K562 (cell line): ENCODE measurements at regions not wholly inside any gene's neighbourhood (a gene's known extent, or its start where the extent isn't known, plus 50 kb on each side); places are given as distances from the start of the nearest gene placed in this dataset.

Experiments
- ATAC-seq: fragments of 200-7000 bp; cut with Tn5 transposase; 3 replicates; pipeline ENCODE4 v1.9.1; 2020; ENCODE audit warnings: moderate library complexity
- BruUV-seq: library from RNA; stranded (reverse); fragments of 400-500 nt; replicated peaks from 2 replicates; lab custom pipeline; 2021; lab: Mats Ljungman, UMichigan
- CTCF ChIA-PET: fragments of 300-600 bp; formaldehyde crosslinking; extraction: SDS; loops from one replicate; lab custom pipeline; 2021; ENCODE audit warnings: low intra/inter-chr PET ratio; lab: Yijun Ruan, JAX
- POLR2A ChIA-PET: fragments of 300-600, 350-650 bp; sonication (Branson Sonifier 250); formaldehyde crosslinking; extraction: SDS; loops from one replicate; lab custom pipeline; 2021; ENCODE audit warnings: antibody characterized with exemption, inconsistent platforms; lab: Yijun Ruan, JAX
- DNase-seq, 4 experiments: peaks; one replicate each; pipeline versions ENCODE4 v3.0.0 to v3.0.0-alpha.2; 2011 to 2018; ENCODE audit warnings: low spot score in 3 of 4, mixed read lengths in 3 of 4; ENCODE audit errors: extremely low read depth in 1 of 4
- FAIRE-seq: peaks from 2 replicates; lab custom pipeline; 2011; peaks lifted over from hg19 to GRCh38; lab: Jason Lieb, UNC
- H2AFZ ChIP-seq: 2 replicates; pipeline ENCODE4 v1.6.0; 2011; ENCODE audit warnings: low read depth, low read length, control low read depth, inconsistent platforms
- H3K27ac ChIP-seq: fragments of 200-600 bp; 3 replicates; pipeline ENCODE4 v1.8.0; 2011; ENCODE audit warnings: low read depth, mild to moderate bottlenecking, control low read depth, inconsistent platforms, low read length, moderate library complexity, mixed read lengths; ENCODE audit errors: extremely low read depth
- H3K27me3 ChIP-seq, 2 experiments: fragments of 300-600 bp in 1 of 2; 2 replicates in 1 of 2; 3 replicates in 1 of 2; pipeline versions ENCODE4 v1.6.0 to v1.8.0; 2011; ENCODE audit warnings: inconsistent platforms in 2 of 2, low read length in 2 of 2, mild to moderate bottlenecking in 1 of 2, mixed read lengths in 1 of 2, moderate library complexity in 1 of 2; ENCODE audit not compliant: control insufficient read depth in 2 of 2, insufficient read depth in 2 of 2
- H3K36me3 ChIP-seq: fragments of 300-600 bp; 3 replicates; pipeline ENCODE4 v1.8.0; 2011; ENCODE audit warnings: mild to moderate bottlenecking, low read length, inconsistent platforms; ENCODE audit not compliant: control insufficient read depth, insufficient read depth
- H3K4me1 ChIP-seq, 2 experiments: fragments of 200-600 bp in 1 of 2; replicated peaks in 1 of 2; 2 replicates in 1 of 2; 3 replicates in 1 of 2; pipeline versions ENCODE4 v1.5.1 to v1.8.0; 2011; ENCODE audit warnings: inconsistent platforms in 2 of 2, low read length in 2 of 2, mild to moderate bottlenecking in 1 of 2, mixed read lengths in 1 of 2, moderate library complexity in 1 of 2; ENCODE audit not compliant: control insufficient read depth in 2 of 2, insufficient read depth in 2 of 2
- H3K4me2 ChIP-seq: 2 replicates; pipeline ENCODE4 v1.6.1; 2011; ENCODE audit warnings: low read length, control low read depth, inconsistent platforms, mixed read lengths; ENCODE audit not compliant: insufficient read depth
- H3K4me3 ChIP-seq: fragments of 200-600 bp; sonication (generic), shearing (Covaris generic); 2 replicates; pipeline ENCODE4 v1.5.1; 2016; ENCODE audit warnings: control low read depth, inconsistent platforms
- H3K79me2 ChIP-seq: fragments of 200-600 bp; 3 replicates; pipeline ENCODE4 v1.8.0; 2011; ENCODE audit warnings: low read length, inconsistent platforms; ENCODE audit not compliant: control insufficient read depth, insufficient read depth
- H3K9ac ChIP-seq, 2 experiments: 2 replicates each; pipeline versions ENCODE4 v1.6.0 to v1.6.1; 2011; ENCODE audit warnings: low read depth in 2 of 2, low read length in 2 of 2, control low read depth in 1 of 2, inconsistent platforms in 1 of 2, mild to moderate bottlenecking in 1 of 2, mixed read lengths in 1 of 2; ENCODE audit not compliant: insufficient read depth in 1 of 2
- H3K9me1 ChIP-seq: one replicate; pipeline ENCODE4 v1.6.0; 2011; ENCODE audit warnings: inconsistent platforms, mild to moderate bottlenecking, low read length, moderate library complexity; ENCODE audit not compliant: control insufficient read depth, insufficient read depth
- H3K9me3 ChIP-seq: replicated peaks from 2 replicates; pipeline ENCODE4 v1.5.1; 2011; ENCODE audit warnings: low read depth, low read length, inconsistent platforms; ENCODE audit not compliant: control insufficient read depth, insufficient read depth
- H4K20me1 ChIP-seq: replicated peaks from 2 replicates; pipeline ENCODE4 v1.6.1; 2011; ENCODE audit warnings: low read length, inconsistent platforms, mixed read lengths; ENCODE audit not compliant: control insufficient read depth, insufficient read depth
- BDP1 ChIP-seq: IDR thresholded peaks from 3 replicates; pipeline ENCODE4 v1.6.1; 2011; ENCODE audit not compliant: insufficient read length, insufficient read depth
- CBX8 ChIP-seq: fragments of 200-600 bp; sonication (generic); IDR thresholded peaks from 2 replicates; pipeline ENCODE4 v1.6.1; 2012; ENCODE audit warnings: borderline replicate concordance, mixed run types, low read depth, mild to moderate bottlenecking, moderate library complexity, mixed read lengths, low read length, control low read depth, inconsistent platforms; ENCODE audit not compliant: poor library complexity, severe bottlenecking; ENCODE audit errors: extremely low read depth
- CEBPB ChIP-seq: fragments of 450-650 bp; IDR thresholded peaks from 2 replicates; pipeline ENCODE4 v1.6.1; 2016; ENCODE audit warnings: missing genetic modification characterization, missing compliant biosample characterization
- CGGBP1 ChIP-seq: fragments of 250-450 bp; sonication (Bioruptor Pico); IDR thresholded peaks from 2 replicates; pipeline ENCODE4 v1.9.0; 2021; ENCODE audit warnings: mild to moderate bottlenecking
- E2F5 ChIP-seq: sonication (generic); formaldehyde crosslinking; IDR thresholded peaks from 2 replicates; pipeline ENCODE4 v1.8.0; 2022; ENCODE audit warnings: mild to moderate bottlenecking, missing genetic modification reagents
- HNRNPH1 ChIP-seq: fragments of 200-400 bp; formaldehyde crosslinking; optimal IDR thresholded peaks from 2 replicates; pipeline ENCODE3; 2017; ENCODE audit warnings: low read depth, mild to moderate bottlenecking, low read length, moderate library complexity
- MCM7 ChIP-seq, 2 experiments: fragments of 450-650 bp; IDR thresholded peaks; 2 replicates each; pipeline ENCODE4 v1.6.1; 2016 to 2018
- MED1 ChIP-seq: sonication (generic); formaldehyde crosslinking; IDR thresholded peaks from 2 replicates; pipeline ENCODE4 v1.8.1; 2023; ENCODE audit warnings: missing genetic modification reagents, borderline replicate concordance
- NKRF ChIP-seq: fragments of 450-650 bp; IDR thresholded peaks from 2 replicates; pipeline ENCODE4 v1.6.1; 2016; ENCODE audit warnings: borderline replicate concordance
- PML ChIP-seq: IDR thresholded peaks from 2 replicates; pipeline ENCODE4 v1.6.1; 2012; ENCODE audit warnings: low read length, inconsistent platforms
- PRPF4 ChIP-seq: fragments of 200-400 bp; formaldehyde crosslinking; IDR thresholded peaks from one replicate; pipeline ENCODE4 v1.6.1; 2017; ENCODE audit warnings: low read length, low read depth, mild to moderate bottlenecking; ENCODE audit not compliant: insufficient read depth, poor library complexity, severe bottlenecking
- SMAD4 ChIP-seq: fragments of 250-450 bp; sonication (Bioruptor Pico); conservative IDR thresholded peaks from 2 replicates; pipeline ENCODE4 v1.8.0; 2021; ENCODE audit warnings: inconsistent platforms, mild to moderate bottlenecking, moderate library complexity
- ZNF232 ChIP-seq: sonication (generic); formaldehyde crosslinking; IDR thresholded peaks from 2 replicates; pipeline ENCODE4 v1.8.0; 2022; ENCODE audit warnings: mild to moderate bottlenecking, missing genetic modification reagents
- ZNF277 ChIP-seq: fragments of 250-450 bp; sonication (Bioruptor Pico); IDR thresholded peaks from 2 replicates; pipeline ENCODE4 v1.8.0; 2022; ENCODE audit warnings: inconsistent platforms, mild to moderate bottlenecking, moderate library complexity, borderline replicate concordance
- ZNF3 ChIP-seq: fragments of 250-450 bp; sonication (Bioruptor Pico); IDR thresholded peaks from 2 replicates; pipeline ENCODE4 v1.5.0; 2021; ENCODE audit warnings: mild to moderate bottlenecking, moderate library complexity
- ZNF347 ChIP-seq: fragments of 450-650 bp; formaldehyde crosslinking; IDR thresholded peaks from 2 replicates; pipeline ENCODE4 v1.4.0; 2020; ENCODE audit warnings: low read depth, mild to moderate bottlenecking, moderate library complexity
- ZNF445 ChIP-seq: fragments of 250-450 bp; sonication (Bioruptor Pico); IDR thresholded peaks from 2 replicates; pipeline ENCODE4 v1.4.0; 2020; ENCODE audit warnings: low read depth, mild to moderate bottlenecking, moderate library complexity
- ZNF76 ChIP-seq: fragments of 250-450 bp; sonication (Bioruptor Pico); IDR thresholded peaks from 2 replicates; pipeline ENCODE4 v1.4.0; 2020; ENCODE audit warnings: mild to moderate bottlenecking, moderate library complexity, borderline replicate concordance
- in situ Hi-C: fragments of 300-500 bp; cut with MboI; formaldehyde crosslinking; loops from 4 replicates; pipeline ENCODE4 v1.15.0; 2018; ENCODE audit warnings: inconsistent platforms, mixed read lengths
- intact Hi-C: fragments of 100-400 bp; cut with micrococcal nuclease; formaldehyde crosslinking; loops from 2 replicates; pipeline ENCODE4 v1.14.2; 2022

GRCh38 chr6:113481910-113482309 is 375.2 kb upstream of the MARCKS start:
- ATAC-seq (no peak), FAIRE-seq (no peak), DNase-seq (no peak)
- in situ Hi-C loops, result no loop called here
- ChIA-PET CTCF (no interaction called here), POLR2A (no interaction called here)
- Histone ChIP-seq H3K9ac (no peak overlapping the region), H3K9me3 (no peaks in the 10 kb centered on the region), H3K27me3 (no peaks in the 10 kb centered on the region), H3K4me1 (no peaks in the 10 kb centered on the region), H3K9me1 (no peaks in the 10 kb centered on the region), H3K4me3 (no peak overlapping the region), H2AFZ (no peak overlapping the region), H3K27ac (no peak overlapping the region), H4K20me1 (no peaks in the 10 kb centered on the region), H3K36me3 (no peaks in the 10 kb centered on the region), H3K4me2 (no peak overlapping the region), H3K79me2 (no peaks in the 10 kb centered on the region)
- intact Hi-C loops, result no loop called here
- TF ChIP-seq BDP1 (no peak), CEBPB (tag) (no peak), E2F5 (no peak), HNRNPH1 (no peak), SMAD4 (no peak), ZNF232 (CRISPR knock-in tag) (no peak), CBX8 (no peak), CGGBP1 (CRISPR knock-in tag) (no peak), NKRF (no peak), ZNF347 (CRISPR knock-in tag) (no peak), ZNF445 (CRISPR knock-in tag) (no peak), PRPF4 (no peak), PML (no peak), MED1 (CRISPR knock-in tag) (no peak), ZNF76 (no peak), ZNF3 (no peak), MCM7 (IDR thresholded peaks at IDR 0.05) (no peak), ZNF277 (CRISPR knock-in tag) (no peak)
- BruUV-seq, result no TSS peak
